ENCODE measurements at regions not wholly inside any gene's neighbourhood (a gene's known extent, or its start where the extent isn't known, plus 50 kb on each side); places are given as distances from the start of the nearest gene placed in this dataset.

GRCh38 chr6:9647599-9647998 is 767.3 kb downstream of the TFAP2A start:
- no peak for DNase-seq

GRCh38 chr6:9647071-9647445 is 767.8 kb downstream of the TFAP2A start:
- no peak for DNase-seq

GRCh38 chr6:9646342-9647070 is 768.4 kb downstream of the TFAP2A start:
- no peak for DNase-seq

- DNase-seq = no peak
These were observed 776.0 kb downstream of the TFAP2A start for GRCh38 chr6:9638861-9639260.

GRCh38 chr6:9634776-9635175 is 780.1 kb downstream of the TFAP2A start:
- DNase-seq = no peak

- no peak for DNase-seq
These were observed 782.8 kb downstream of the TFAP2A start for GRCh38 chr6:9632026-9632425.

GRCh38 chr6:9628819-9629218 is 786.1 kb downstream of the TFAP2A start:
- DNase-seq = no peak

GRCh38 chr6:9627916-9628315 is 787.0 kb downstream of the TFAP2A start:
- DNase-seq = no peak

GRCh38 chr6:9623985-9624384 is 790.9 kb downstream of the TFAP2A start:
- no peak for DNase-seq

- DNase-seq = no peak
These were observed 791.5 kb downstream of the TFAP2A start for GRCh38 chr6:9623228-9623832.

- DNase-seq = no peak
These were observed 793.6 kb downstream of the TFAP2A start for GRCh38 chr6:9621276-9621675.

- DNase-seq = no peak
These were observed 794.2 kb downstream of the TFAP2A start for GRCh38 chr6:9620687-9621086.

GRCh38 chr6:9620263-9620662 is 794.6 kb downstream of the TFAP2A start:
- no peak for DNase-seq

- DNase-seq = no peak
These were observed 800.1 kb downstream of the TFAP2A start for GRCh38 chr6:9614778-9615177.

- DNase-seq = no peak
These were observed 802.4 kb downstream of the TFAP2A start for GRCh38 chr6:9612489-9612888.

- DNase-seq = no peak
These were observed 804.1 kb downstream of the TFAP2A start for GRCh38 chr6:9610620-9611415.

- no peak for DNase-seq
These were observed 808.3 kb downstream of the TFAP2A start for GRCh38 chr6:9606435-9607134.

GRCh38 chr6:9594746-9595145 is 820.1 kb downstream of the TFAP2A start:
- no peak for DNase-seq

GRCh38 chr6:9593554-9593953 is 821.3 kb downstream of the TFAP2A start:
- DNase-seq = no peak

GRCh38 chr6:9583753-9584352 is 831.0 kb downstream of the TFAP2A start:
- no peak for DNase-seq

GRCh38 chr6:9581155-9581554 is 833.7 kb downstream of the TFAP2A start:
- no peak for DNase-seq

GRCh38 chr6:9576521-9576920 is 838.4 kb downstream of the TFAP2A start:
- no peak for DNase-seq

- DNase-seq = no peak
These were observed 848.8 kb downstream of the TFAP2A start for GRCh38 chr6:9566096-9566495.
